GM18867 (cell line): ENCODE measurements at regions not wholly inside any gene's neighbourhood (a gene's known extent, or its start where the extent isn't known, plus 50 kb on each side); places are given as distances from the start of the nearest gene placed in this dataset.

Experiments
- ATAC-seq: cut with Tn5 transposase; IDR thresholded peaks from one replicate; pipeline ENCODE4 v1.9.1; 2021; ENCODE audit warnings: mild to moderate bottlenecking, moderate library complexity; ENCODE audit not compliant: unreplicated experiment

DNA sequence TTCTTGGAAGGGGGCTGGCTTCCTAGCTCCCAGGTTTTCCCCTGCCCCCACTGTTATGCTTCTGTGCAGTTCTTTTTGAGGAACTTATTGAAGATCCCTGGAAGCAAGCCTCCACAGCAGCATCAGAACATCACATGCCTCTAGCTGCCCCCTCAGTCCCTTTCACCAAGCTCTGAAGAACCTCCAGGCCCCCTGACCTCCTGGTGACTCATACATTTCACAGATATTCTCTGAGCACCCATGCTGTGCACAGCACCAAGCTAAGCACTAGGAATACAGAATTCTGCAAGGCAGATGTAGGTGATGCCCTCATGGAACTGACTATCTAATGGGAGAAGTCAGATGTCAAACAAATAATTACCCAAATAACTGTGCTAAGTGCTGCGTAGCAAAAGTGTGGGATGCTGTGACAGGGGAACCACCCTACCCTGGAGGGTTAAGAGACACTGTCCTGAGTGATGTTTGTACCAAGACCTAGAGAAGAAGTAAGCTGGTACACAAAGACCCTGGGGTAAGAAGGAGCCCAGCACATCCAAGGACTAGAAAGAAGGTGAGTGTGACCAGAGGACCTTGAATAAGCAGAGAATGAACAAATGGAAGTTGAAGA is 213.7 kb upstream of the NR4A3 start:
- no peak for ATAC-seq

GRCh38 chr9:99614341-99614740 is 207.3 kb upstream of the NR4A3 start:
- ATAC-seq, result no peak

DNA sequence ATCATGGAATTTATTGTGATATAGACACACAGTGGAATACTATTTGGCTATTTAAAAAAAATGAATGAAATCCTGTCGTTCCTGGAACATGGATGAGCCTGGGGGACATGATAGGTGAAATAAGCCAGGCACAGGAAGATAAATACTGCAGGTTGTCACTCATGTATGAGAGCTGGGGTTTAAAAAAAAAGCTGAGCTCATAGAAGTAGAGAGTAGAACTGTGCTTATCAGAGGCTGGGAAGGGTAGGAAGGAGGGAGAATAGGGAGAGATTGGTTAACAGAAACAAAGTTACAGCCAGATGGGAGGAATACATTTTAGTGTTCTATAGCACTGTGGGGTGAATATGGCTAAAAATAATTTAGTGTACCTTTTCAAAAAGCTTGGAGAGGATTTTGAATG is 200.6 kb upstream of the NR4A3 start:
- no peak for ATAC-seq

- ATAC-seq, result no peak
Measured at GRCh38 chr9:99622679-99623078, 199.0 kb upstream of the NR4A3 start.

GRCh38 chr9:99623780-99624364 is 197.8 kb upstream of the NR4A3 start:
- no peak for ATAC-seq

- no peak for ATAC-seq
Measured at GRCh38 chr9:99624499-99625233, 197.0 kb upstream of the NR4A3 start.

DNA sequence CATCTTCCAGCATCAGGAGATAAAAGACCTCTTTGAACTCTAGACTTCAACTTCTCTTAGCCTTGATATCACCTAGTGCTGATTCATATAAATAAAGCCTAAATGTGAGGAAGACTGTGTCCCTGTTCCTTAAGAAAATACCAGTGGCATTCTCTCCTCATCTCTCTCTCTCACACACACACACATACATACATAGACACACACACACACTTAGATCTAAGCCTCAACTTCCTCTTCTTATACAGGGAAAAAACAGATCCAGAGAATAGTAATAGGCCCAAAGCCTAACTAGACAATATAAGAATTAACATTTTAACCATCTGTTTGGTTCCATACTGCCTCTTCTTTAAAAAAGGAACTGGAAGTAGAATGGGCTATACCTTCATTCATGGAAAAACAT is 195.3 kb upstream of the NR4A3 start:
- ATAC-seq, result no peak

DNA sequence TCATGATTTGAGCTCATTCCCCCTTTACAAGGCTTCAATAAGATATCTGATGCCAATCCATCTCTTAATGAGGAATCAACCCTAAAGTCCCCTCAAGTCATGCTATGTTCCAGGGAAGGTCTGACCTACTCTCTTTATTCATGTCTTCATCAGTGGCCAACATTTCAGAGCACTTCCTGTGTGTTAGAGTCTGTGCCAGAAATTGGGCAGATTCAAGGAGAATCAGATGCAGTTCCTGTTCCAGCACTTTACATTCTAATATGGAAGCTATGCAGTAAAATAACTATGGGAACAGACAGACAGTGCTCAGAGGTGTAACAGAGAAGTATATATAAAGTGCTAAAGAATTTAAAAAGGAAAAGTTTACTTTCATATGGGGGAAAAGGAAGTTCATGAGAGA is 193.4 kb upstream of the NR4A3 start:
- no peak for ATAC-seq

- no peak for ATAC-seq
Measured at GRCh38 chr9:99628849-99629620, 192.7 kb upstream of the NR4A3 start.

- ATAC-seq, result no peak
Measured at GRCh38 chr9:99632349-99633038, 189.2 kb upstream of the NR4A3 start.

- ATAC-seq, result no peak
Measured at GRCh38 chr9:99633265-99633664, 188.4 kb upstream of the NR4A3 start.

DNA sequence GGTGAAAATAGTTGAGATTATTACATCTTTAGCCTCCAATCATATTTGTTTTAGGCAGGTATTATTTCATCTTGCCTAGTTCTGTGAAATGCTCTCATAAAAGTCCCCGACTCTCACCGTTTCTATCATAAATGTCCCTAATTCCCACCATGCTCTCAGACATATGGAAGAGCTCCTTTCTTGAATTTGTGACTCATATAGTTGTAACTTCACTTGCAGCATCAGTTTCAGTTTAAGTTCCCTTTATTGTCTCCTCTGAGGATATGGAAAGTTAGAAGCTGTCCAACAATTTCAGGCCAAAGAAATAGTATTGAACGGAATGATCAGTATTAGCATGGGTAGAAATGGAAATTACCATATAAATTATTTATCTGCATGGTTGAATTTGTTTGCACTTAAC is 187.5 kb upstream of the NR4A3 start:
- peak; percentile 41 for ATAC-seq

DNA sequence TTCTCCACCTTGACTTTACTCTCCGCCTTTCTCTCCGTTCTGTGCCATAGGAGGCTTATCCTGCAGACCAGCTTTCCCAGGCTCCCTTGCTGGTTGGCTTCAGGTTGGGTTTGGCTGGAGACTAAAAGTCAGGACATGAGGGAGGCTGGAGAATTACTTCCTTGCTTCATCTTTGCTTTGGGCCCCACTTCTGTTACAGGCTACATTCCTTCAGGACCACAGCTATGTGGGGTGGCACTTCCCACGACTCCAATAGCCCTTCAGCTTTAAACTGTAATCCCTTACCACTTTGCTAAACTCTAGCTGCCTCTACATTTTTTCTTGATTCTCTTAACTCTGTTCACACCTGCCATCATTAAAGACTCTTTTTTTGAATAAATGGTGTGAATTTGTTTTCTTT is 186.7 kb upstream of the NR4A3 start:
- ATAC-seq, result no peak

GRCh38 chr9:99637641-99638040 is 184.0 kb upstream of the NR4A3 start:
- no peak for ATAC-seq

DNA sequence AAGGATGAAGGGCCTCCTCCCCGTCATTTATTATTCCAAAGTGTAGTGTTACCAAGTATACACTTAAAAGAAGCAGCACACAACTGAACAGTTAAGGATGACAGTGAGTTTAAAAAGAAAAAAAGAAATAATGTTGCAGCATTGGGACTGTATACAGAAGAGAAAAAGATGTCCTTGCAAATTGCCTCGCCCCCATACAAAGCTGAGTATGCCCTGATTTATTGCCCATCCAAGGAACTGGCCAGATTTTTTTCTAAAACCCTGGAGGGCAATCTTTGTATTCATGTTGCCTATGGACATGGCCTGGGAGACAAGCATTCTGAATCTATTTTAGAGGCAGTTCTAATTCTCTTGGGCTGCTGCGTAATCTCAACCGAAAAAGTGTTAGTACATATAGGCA is 182.7 kb upstream of the NR4A3 start:
- no peak for ATAC-seq

DNA sequence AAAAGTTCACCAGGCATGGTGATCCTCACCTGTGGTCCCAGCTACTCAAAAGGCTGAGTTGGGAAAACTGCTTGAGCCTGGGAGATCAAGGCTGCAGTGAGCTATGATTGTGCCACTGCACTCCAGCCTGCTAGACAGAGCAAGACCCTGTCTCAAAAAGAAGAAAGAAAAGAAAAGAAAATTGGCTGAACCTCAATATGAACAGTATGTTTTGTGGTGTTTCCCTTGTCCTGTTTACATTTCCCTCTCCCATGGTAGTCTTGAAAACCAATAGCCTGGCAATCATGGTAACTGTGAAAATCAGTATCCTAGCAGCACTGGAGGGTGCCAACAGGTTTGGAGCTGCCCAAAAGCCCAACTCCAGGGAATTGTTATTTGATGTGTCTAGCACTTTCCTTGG is 174.1 kb upstream of the NR4A3 start:
- no peak for ATAC-seq

GRCh38 chr9:99650187-99650874 is 171.4 kb upstream of the NR4A3 start:
- no peak for ATAC-seq

DNA sequence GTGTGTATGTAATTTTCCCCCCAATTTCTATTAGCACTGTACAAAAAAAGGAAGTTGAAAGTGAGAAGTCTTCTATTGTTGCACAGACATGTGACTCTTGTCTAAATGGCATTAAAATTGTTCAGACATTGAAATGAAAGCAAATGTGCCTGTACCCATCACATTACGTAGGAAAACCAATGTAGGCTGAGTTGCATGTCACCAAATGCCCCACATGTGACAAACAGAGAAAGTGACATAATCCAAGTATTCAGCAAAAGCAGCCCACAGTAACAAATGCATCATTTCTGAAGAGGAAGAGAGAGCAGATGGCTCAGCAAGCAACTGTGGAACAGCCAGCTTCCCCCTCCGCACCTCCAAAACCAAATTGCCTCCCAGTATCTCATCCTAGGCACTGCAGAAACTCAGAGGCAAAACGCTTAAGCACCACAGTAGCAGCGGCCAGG is 161.5 kb upstream of the NR4A3 start:
- peak; percentile 94 for ATAC-seq

- no peak for ATAC-seq
Measured at GRCh38 chr9:99663297-99663696, 158.4 kb upstream of the NR4A3 start.

DNA sequence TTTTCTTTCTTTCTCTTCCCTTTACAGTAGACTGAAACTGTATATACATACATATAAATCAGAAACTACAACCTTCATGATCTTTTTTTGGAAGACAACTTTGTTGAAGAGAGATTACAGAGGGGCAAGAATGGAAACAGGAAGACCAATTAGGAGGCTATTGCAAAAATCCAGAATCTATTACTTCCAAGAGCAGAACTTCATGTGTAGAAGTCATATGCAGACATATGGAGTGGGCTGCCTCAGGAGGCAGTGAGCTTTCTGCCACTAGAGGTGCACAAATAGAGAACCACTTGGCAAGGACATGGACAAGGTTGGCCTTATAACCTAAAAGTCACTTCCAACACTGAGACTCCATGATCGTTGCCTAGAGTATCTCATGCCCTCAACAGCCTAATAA is 157.8 kb upstream of the NR4A3 start:
- ATAC-seq, result no peak
